ENCODE measurements at regions not wholly inside any gene's neighbourhood (a gene's known extent, or its start where the extent isn't known, plus 50 kb on each side); places are given as distances from the start of the nearest gene placed in this dataset.
"Not testable (repeated sequence)": the region's sequence is repeated elsewhere in the genome, so short reads cannot be mapped to it uniquely, and the experiment has no call there.

- Histone ChIP-seq H3K36me3 (ENCODE audit: insufficient read depth, low read length) (no peaks in the 10 kb centered on the region), H3K4me3 (ENCODE audit: low read depth, low read length) (no peak overlapping the region), H2AFZ (ENCODE audit: low read length, unreplicated experiment) (no peak overlapping the region), H3K4me1 (ENCODE audit: control insufficient read depth, insufficient read depth, low read length, unreplicated experiment) (no peaks in the 10 kb centered on the region), H3K79me2 (ENCODE audit: control insufficient read depth, insufficient read depth, low read length, unreplicated experiment) (no peaks in the 10 kb centered on the region), H3K27me3 (ENCODE audit: insufficient read depth, low read length) (no peaks in the 10 kb centered on the region), H3K27ac (ENCODE audit: low read depth, low read length) (no peak overlapping the region)
These were observed 54.6 kb upstream of the MORC3 start for GRCh38 chr21:36265431-36265830.

- not testable (repeated sequence) for H3K36me3 ChIP-seq (ENCODE audit: insufficient read depth, low read length); H3K27ac ChIP-seq (ENCODE audit: low read depth, low read length); H2AFZ ChIP-seq (ENCODE audit: low read length, unreplicated experiment); H3K4me1 ChIP-seq (ENCODE audit: control insufficient read depth, insufficient read depth, low read length, unreplicated experiment); H3K4me3 ChIP-seq (ENCODE audit: low read depth, low read length); H3K79me2 ChIP-seq (ENCODE audit: control insufficient read depth, insufficient read depth, low read length, unreplicated experiment); H3K27me3 ChIP-seq (ENCODE audit: insufficient read depth, low read length)
These were observed 52.2 kb upstream of the MORC3 start for GRCh38 chr21:36267828-36268227.

DNA sequence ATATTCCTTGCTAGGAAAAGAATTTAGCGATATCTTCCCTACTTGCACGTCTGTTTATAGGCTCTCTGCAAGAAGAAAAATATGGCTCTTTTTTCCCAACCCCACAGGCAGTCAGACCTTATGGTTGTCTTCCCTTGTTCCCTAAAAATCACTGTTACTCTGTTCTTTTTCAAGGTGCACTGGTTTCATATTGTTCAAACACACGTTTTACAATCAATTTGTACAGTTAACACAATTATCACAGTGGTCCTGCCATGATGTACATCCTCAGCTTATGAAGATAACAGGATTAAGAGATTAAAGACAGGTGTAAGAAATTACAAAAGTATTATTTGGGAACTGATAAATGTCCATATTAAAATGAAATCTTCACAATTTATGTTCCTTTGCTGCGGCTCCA, 51.7 kb upstream of the MORC3 start:
- H3K27ac ChIP-seq (ENCODE audit: low read depth, low read length); H3K4me1 ChIP-seq (ENCODE audit: control insufficient read depth, insufficient read depth, low read length, unreplicated experiment); H3K79me2 ChIP-seq (ENCODE audit: control insufficient read depth, insufficient read depth, low read length, unreplicated experiment); H2AFZ ChIP-seq (ENCODE audit: low read length, unreplicated experiment); H3K4me3 ChIP-seq (ENCODE audit: low read depth, low read length); H3K27me3 ChIP-seq (ENCODE audit: insufficient read depth, low read length); H3K36me3 ChIP-seq (ENCODE audit: insufficient read depth, low read length): not testable (repeated sequence)

All from ACC112 (cell line).